HepG2 (cell line): ENCODE measurements at regions not wholly inside any gene's neighbourhood (a gene's known extent, or its start where the extent isn't known, plus 50 kb on each side); places are given as distances from the start of the nearest gene placed in this dataset.

ENCODE experiments used
- AHDC1 ChIP-seq: sonication (generic); formaldehyde crosslinking; IDR thresholded peaks from 2 replicates; pipeline ENCODE4 v1.5.1; 2020; ENCODE audit warnings: mild to moderate bottlenecking, missing genetic modification reagents, borderline replicate concordance
- HNRNPK ChIP-seq: fragments of 200-400 bp; formaldehyde crosslinking; IDR thresholded peaks from 2 replicates; pipeline ENCODE4 v1.6.1; 2018; ENCODE audit warnings: low read length, low read depth, moderate library complexity, mild to moderate bottlenecking; ENCODE audit not compliant: poor library complexity, severe bottlenecking
- TF ChIP-seq, protein P1 (sequence below): sonication (generic); formaldehyde crosslinking; IDR thresholded peaks from 2 replicates; pipeline ENCODE4 v1.4.0; 2020; ENCODE audit warnings: mild to moderate bottlenecking, missing genetic modification reagents
- TF ChIP-seq, protein P2 (sequence below): sonication (generic); formaldehyde crosslinking; IDR thresholded peaks from 2 replicates; pipeline ENCODE4 v1.4.0; 2020; ENCODE audit warnings: missing genetic modification reagents
- TF ChIP-seq, protein P3 (sequence below): fragments of 450-650 bp; IDR thresholded peaks from 2 replicates; pipeline ENCODE4 v1.6.1; 2017

DNA sequence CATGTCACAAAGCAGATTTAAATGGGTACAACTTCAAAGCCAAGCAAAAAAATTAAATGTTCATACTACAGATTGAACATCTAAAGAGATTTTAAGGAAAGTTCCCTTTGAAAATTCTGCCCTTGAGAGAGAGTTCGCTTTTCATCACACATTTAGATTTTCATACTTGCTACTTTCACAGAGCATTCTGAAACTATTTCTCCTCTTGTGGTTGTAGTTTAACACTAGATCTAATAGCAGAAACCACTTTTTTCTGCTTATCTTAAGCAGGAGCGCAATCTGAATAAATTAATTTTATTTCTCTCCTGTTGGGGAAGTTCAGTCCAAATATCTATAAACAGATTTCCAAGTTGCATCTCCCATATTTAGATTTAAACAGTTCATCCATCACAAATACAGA, 173.3 kb upstream of the RASA1 start (continued):
- TF ChIP-seq, protein P1, sequence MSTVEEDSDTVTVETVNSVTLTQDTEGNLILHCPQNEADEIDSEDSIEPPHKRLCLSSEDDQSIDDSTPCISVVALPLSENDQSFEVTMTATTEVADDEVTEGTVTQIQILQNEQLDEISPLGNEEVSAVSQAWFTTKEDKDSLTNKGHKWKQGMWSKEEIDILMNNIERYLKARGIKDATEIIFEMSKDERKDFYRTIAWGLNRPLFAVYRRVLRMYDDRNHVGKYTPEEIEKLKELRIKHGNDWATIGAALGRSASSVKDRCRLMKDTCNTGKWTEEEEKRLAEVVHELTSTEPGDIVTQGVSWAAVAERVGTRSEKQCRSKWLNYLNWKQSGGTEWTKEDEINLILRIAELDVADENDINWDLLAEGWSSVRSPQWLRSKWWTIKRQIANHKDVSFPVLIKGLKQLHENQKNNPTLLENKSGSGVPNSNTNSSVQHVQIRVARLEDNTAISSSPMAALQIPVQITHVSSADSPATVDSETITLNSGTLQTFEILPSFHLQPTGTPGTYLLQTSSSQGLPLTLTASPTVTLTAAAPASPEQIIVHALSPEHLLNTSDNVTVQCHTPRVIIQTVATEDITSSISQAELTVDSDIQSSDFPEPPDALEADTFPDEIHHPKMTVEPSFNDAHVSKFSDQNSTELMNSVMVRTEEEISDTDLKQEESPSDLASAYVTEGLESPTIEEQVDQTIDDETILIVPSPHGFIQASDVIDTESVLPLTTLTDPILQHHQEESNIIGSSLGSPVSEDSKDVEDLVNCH (CRISPR knock-in tag), result no peak
- TF ChIP-seq, protein P2, sequence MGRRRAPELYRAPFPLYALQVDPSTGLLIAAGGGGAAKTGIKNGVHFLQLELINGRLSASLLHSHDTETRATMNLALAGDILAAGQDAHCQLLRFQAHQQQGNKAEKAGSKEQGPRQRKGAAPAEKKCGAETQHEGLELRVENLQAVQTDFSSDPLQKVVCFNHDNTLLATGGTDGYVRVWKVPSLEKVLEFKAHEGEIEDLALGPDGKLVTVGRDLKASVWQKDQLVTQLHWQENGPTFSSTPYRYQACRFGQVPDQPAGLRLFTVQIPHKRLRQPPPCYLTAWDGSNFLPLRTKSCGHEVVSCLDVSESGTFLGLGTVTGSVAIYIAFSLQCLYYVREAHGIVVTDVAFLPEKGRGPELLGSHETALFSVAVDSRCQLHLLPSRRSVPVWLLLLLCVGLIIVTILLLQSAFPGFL, result no peak
- TF ChIP-seq HNRNPK (no peak), AHDC1 (CRISPR knock-in tag) (no peak)
- TF ChIP-seq, protein P3, sequence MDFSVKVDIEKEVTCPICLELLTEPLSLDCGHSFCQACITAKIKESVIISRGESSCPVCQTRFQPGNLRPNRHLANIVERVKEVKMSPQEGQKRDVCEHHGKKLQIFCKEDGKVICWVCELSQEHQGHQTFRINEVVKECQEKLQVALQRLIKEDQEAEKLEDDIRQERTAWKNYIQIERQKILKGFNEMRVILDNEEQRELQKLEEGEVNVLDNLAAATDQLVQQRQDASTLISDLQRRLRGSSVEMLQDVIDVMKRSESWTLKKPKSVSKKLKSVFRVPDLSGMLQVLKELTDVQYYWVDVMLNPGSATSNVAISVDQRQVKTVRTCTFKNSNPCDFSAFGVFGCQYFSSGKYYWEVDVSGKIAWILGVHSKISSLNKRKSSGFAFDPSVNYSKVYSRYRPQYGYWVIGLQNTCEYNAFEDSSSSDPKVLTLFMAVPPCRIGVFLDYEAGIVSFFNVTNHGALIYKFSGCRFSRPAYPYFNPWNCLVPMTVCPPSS, result no peak
